Stomach (tissue), 4 donors: ENCODE measurements at regions not wholly inside any gene's neighbourhood (a gene's known extent, or its start where the extent isn't known, plus 50 kb on each side); places are given as distances from the start of the nearest gene placed in this dataset.

Experiments
- EP300 ChIP-seq: sonication (generic); formaldehyde crosslinking; IDR thresholded peaks from one replicate; pipeline ENCODE4 v1.6.1; 2017; ENCODE audit warnings: antibody characterized with exemption
- POLR2A ChIP-seq, 4 donors: fragments of 450-650 bp; IDR thresholded peaks; one replicate each; pipeline ENCODE4 v1.6.1; 2016; ENCODE audit warnings: antibody characterized with exemption in 4 of 4, control low read depth in 2 of 4, mild to moderate bottlenecking in 1 of 4, moderate library complexity in 1 of 4
- POLR2AphosphoS5 ChIP-seq, 3 donors: sonication (generic); formaldehyde crosslinking; IDR thresholded peaks; one replicate each; pipeline ENCODE4 v1.6.1; 2016; ENCODE audit warnings: antibody characterized with exemption in 3 of 3
- TF ChIP-seq, protein P1 (sequence below), 7 experiments: fragments of 450-650 bp in 4 of 7; fragments of 200-600 bp in 3 of 7; sonication (generic) in 3 of 7; IDR thresholded peaks; one replicate each; pipeline ENCODE4 v1.5.1; 2016 to 2019; ENCODE audit warnings: antibody characterized with exemption in 7 of 7, control low read depth in 2 of 7, mild to moderate bottlenecking in 1 of 7

DNA sequence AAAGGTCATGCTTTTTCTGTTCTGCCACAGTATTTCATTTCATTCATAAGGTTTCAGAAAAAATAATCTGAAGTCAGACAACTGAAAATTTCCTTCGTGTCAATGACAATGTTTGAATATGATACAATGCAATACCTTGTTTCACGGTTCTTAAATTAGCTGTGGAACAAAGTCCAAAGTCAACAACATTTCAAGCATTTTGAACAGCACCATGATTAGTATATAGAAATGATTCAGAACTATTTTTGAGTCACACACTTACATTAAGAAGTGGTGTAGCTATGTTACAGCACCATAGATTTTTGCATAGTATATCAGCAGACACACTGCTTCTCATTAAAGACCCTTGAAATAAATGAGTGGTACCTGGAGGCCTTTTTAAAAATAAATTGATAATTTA lies 178.3 kb upstream of the DSEL start:
- TF ChIP-seq POLR2AphosphoS5 (IDR thresholded peaks at IDR 0.05) (no peak), POLR2A (IDR thresholded peaks at IDR 0.05) (no peak), EP300 (no peak)
- TF ChIP-seq, protein P1, sequence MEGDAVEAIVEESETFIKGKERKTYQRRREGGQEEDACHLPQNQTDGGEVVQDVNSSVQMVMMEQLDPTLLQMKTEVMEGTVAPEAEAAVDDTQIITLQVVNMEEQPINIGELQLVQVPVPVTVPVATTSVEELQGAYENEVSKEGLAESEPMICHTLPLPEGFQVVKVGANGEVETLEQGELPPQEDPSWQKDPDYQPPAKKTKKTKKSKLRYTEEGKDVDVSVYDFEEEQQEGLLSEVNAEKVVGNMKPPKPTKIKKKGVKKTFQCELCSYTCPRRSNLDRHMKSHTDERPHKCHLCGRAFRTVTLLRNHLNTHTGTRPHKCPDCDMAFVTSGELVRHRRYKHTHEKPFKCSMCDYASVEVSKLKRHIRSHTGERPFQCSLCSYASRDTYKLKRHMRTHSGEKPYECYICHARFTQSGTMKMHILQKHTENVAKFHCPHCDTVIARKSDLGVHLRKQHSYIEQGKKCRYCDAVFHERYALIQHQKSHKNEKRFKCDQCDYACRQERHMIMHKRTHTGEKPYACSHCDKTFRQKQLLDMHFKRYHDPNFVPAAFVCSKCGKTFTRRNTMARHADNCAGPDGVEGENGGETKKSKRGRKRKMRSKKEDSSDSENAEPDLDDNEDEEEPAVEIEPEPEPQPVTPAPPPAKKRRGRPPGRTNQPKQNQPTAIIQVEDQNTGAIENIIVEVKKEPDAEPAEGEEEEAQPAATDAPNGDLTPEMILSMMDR (IDR thresholded peaks at IDR 0.05) = no peak
